ENCODE measurements at regions not wholly inside any gene's neighbourhood (a gene's known extent, or its start where the extent isn't known, plus 50 kb on each side); places are given as distances from the start of the nearest gene placed in this dataset.

DNA sequence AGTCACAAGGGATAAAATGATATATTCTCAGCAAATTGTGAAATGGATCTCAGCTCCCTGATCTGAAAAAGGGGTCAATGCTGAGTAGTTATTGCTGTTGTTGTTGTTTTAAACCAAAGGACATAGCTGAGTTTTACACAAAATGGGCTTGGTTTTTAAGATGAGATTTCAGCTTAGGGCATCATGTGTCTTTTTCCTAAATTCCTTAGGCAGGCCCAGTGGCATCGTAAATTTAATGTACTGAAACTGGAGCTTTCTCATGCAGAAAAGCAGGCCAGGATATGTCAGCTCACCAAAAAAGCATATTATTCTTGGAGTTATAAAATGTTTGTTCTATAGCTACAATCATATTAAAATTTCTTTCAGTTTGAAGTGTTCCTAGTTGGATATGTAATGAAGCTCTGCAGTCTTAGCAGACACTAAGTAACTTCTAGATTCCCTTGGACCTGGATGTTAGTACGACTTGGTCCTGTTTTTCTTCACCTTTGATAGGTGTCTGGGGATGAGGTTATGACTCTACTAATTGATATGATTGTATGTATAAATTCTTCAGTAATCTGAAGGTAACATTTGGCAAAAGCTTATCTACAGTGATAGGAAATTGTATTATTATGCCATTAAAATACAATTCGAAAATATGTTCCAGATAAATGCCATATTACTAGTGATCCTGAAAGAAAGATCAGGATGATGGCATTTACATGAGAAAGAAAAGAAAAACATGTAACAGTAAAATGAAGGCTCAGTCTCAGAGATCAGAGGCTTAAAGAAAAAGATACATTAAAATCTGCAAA lies 663.3 kb downstream of the RFPL4B start:
- TF ChIP-seq CTCF (IDR thresholded peaks at IDR 0.05): no peak
- no peak for TF ChIP-seq POLR2A (IDR thresholded peaks at IDR 0.05)

Measured in esophagus squamous epithelium (tissue), 4 donors.